OCI-LY3 (cell line): ENCODE measurements at regions not wholly inside any gene's neighbourhood (a gene's known extent, or its start where the extent isn't known, plus 50 kb on each side); places are given as distances from the start of the nearest gene placed in this dataset.

Source experiments
- H2AFZ ChIP-seq: fragments of 200-600, 300-600 bp; shearing (Covaris generic); 2 replicates; pipeline ENCODE4 v1.6.0; 2014; ENCODE audit warnings: antibody characterized with exemption, low read depth, low read length
- H3K27ac ChIP-seq: fragments of 200-600, 300-600 bp; sonication (generic); 2 replicates; pipeline ENCODE4 v1.5.1; 2014; ENCODE audit warnings: mild to moderate bottlenecking, low read length, moderate library complexity, mixed read lengths
- H3K27me3 ChIP-seq: fragments of 200-600, 300-600 bp; sonication (generic); 2 replicates; pipeline ENCODE4 v1.6.1; 2014; ENCODE audit warnings: low read depth, low read length, mixed read lengths
- H3K36me3 ChIP-seq: fragments of 200-600, 300-600 bp; sonication (generic); replicated peaks from 2 replicates; pipeline ENCODE3; 2014; ENCODE audit warnings: low read depth, low read length, mixed read lengths
- H3K4me1 ChIP-seq: fragments of 300-600, 200-600 bp; sonication (generic); 2 replicates; pipeline ENCODE4 v1.6.1; 2014; ENCODE audit warnings: low read length, mixed read lengths
- H3K4me2 ChIP-seq: fragments of 200-600, 300-600 bp; sonication (generic); 2 replicates; pipeline ENCODE4 v1.6.1; 2014; ENCODE audit warnings: low read length, mixed read lengths
- H3K4me3 ChIP-seq: fragments of 300-600, 200-600 bp; sonication (generic); 2 replicates; pipeline ENCODE4 v1.5.1; 2014; ENCODE audit warnings: antibody characterized with exemption, mild to moderate bottlenecking, low read length, moderate library complexity
- H3K79me2 ChIP-seq: fragments of 300-600, 200-600 bp; shearing (Covaris generic); 2 replicates; pipeline ENCODE4 v1.6.1; 2014; ENCODE audit warnings: mild to moderate bottlenecking, low read length, mixed read lengths
- H3K9ac ChIP-seq: fragments of 300-600, 200-600 bp; shearing (Covaris generic); 2 replicates; pipeline ENCODE4 v1.6.0; 2014; ENCODE audit warnings: mild to moderate bottlenecking, low read length, moderate library complexity
- H3K9me3 ChIP-seq: fragments of 200-600, 300-600 bp; shearing (Covaris generic); 2 replicates; pipeline ENCODE4 v1.6.1; 2014; ENCODE audit warnings: low read length, mixed read lengths; ENCODE audit not compliant: insufficient read depth
- H4K20me1 ChIP-seq: fragments of 200-600, 300-600 bp; sonication (generic); 2 replicates; pipeline ENCODE4 v1.6.1; 2016; ENCODE audit warnings: low read length, mixed read lengths; ENCODE audit not compliant: insufficient read depth
- EZH2phosphoT487 ChIP-seq: fragments of 200-600 bp; shearing (Covaris generic); IDR thresholded peaks from 2 replicates; pipeline ENCODE4 v1.6.1; 2018; ENCODE audit warnings: antibody characterized with exemption, mixed run types, low read depth
- TF ChIP-seq, protein P1 (sequence below): fragments of 200-600, 300-600 bp; sonication (generic); IDR thresholded peaks from 2 replicates; pipeline ENCODE4 v1.5.1; 2014; ENCODE audit warnings: antibody characterized with exemption, low read length, low read depth

DNA sequence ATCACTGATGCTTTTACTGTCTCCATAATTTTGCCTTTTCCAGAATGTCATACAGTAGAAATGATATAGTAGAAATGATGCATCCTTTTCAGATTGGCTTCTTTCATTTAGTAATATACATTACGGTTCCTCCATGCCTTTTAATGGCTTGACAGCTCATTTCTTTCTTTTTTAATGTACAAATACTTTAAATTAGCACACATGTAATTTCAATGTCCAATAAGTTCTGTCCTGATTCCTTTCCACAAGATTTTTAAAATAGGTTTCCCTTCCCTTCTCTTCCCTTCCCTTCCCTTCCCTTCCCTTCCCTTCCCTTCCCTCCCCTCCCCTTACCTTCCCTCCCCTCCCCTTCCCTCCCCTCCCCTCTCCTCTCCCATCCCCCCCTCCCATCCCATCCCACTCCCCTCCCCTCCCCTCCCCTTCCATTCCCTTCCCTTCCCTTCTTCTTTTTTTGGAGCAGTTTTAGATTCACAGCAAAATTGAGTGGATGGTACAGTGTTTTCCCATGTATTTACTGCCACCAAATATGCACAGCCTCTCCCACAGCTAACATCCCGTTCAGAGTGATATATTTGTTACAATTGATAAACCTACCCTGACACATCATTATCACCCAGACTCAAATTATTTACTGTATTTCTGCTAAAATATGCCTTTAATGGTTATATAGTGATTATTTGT, 398.8 kb downstream of the RNF144B start:
- no peak overlapping the region for H3K4me2 ChIP-seq
- TF ChIP-seq, protein P1, sequence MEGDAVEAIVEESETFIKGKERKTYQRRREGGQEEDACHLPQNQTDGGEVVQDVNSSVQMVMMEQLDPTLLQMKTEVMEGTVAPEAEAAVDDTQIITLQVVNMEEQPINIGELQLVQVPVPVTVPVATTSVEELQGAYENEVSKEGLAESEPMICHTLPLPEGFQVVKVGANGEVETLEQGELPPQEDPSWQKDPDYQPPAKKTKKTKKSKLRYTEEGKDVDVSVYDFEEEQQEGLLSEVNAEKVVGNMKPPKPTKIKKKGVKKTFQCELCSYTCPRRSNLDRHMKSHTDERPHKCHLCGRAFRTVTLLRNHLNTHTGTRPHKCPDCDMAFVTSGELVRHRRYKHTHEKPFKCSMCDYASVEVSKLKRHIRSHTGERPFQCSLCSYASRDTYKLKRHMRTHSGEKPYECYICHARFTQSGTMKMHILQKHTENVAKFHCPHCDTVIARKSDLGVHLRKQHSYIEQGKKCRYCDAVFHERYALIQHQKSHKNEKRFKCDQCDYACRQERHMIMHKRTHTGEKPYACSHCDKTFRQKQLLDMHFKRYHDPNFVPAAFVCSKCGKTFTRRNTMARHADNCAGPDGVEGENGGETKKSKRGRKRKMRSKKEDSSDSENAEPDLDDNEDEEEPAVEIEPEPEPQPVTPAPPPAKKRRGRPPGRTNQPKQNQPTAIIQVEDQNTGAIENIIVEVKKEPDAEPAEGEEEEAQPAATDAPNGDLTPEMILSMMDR: no peak
- no peak for TF ChIP-seq EZH2phosphoT487

DNA sequence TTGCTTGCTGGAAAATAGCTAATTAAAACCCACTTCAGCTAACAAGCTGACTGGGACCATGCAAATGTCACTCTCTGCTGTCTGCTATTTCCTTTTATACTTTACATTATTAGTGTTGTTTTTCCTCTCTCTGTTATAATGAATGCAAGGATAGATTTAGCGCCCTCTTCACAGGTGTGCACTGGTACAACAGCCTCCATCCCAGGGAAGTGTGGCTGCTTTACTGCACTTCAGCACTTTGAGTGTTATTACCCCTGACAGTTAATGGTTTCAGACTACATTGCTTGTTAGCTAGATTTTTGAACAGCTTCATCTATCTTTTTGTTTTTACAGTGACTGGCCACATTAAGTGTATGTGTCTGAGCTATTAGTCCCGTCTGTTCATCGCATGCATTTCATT, 405.7 kb downstream of the RNF144B start:
- no peak overlapping the region for H3K27ac ChIP-seq
- H3K4me3 ChIP-seq: no peak overlapping the region
- no peaks in the 10 kb centered on the region for H3K79me2 ChIP-seq
- no peaks in the 10 kb centered on the region for H4K20me1 ChIP-seq
- no peak overlapping the region for H3K4me2 ChIP-seq
- H3K36me3 ChIP-seq: no peaks in the 10 kb centered on the region
- no peak overlapping the region for H2AFZ ChIP-seq
- no peak for TF ChIP-seq EZH2phosphoT487
- TF ChIP-seq, protein P1: no peak
- H3K27me3 ChIP-seq: no peaks in the 10 kb centered on the region
- H3K9ac ChIP-seq: no peak overlapping the region
- H3K9me3 ChIP-seq: no peaks in the 10 kb centered on the region
- no peaks in the 10 kb centered on the region for H3K4me1 ChIP-seq

More for the DNA sequence above, 398.8 kb downstream of the RNF144B start:
- Histone ChIP-seq H3K4me3 (no peak overlapping the region), H3K9me3 (no peaks in the 10 kb centered on the region), H3K27me3 (no peaks in the 10 kb centered on the region), H3K9ac (no peak overlapping the region), H4K20me1 (no peaks in the 10 kb centered on the region), H3K79me2 (no peaks in the 10 kb centered on the region), H3K4me1 (no peaks in the 10 kb centered on the region), H2AFZ (no peak overlapping the region), H3K36me3 (no peaks in the 10 kb centered on the region), H3K27ac (no peak overlapping the region)

DNA sequence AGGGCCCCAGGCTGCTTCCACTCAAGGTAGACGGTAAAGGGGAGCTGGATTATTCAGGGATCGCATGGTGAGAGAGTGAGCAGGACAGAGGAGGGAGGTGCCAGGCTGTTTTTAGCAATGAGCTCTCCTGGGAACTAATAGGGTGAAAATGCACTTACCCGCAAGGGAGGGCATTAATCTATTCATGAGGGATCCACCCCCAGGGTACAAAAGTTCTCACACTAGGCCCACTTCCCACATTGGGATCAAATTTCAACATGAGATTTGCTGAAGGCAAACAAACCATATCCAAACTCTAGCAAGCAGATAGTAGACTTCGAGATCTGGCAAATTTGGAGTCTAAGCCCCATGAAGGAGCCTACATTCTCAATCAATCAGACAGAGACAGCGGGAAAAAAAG, 408.6 kb downstream of the RNF144B start:
- H3K4me2 ChIP-seq: no peak overlapping the region
- TF ChIP-seq, protein P1: no peak
- no peak for TF ChIP-seq EZH2phosphoT487
- no peaks in the 10 kb centered on the region for H3K9me3 ChIP-seq
- no peaks in the 10 kb centered on the region for H3K36me3 ChIP-seq
- H4K20me1 ChIP-seq: no peaks in the 10 kb centered on the region
- H2AFZ ChIP-seq: no peak overlapping the region
- H3K27me3 ChIP-seq: no peaks in the 10 kb centered on the region
- H3K79me2 ChIP-seq: no peaks in the 10 kb centered on the region
- no peak overlapping the region for H3K27ac ChIP-seq
- H3K9ac ChIP-seq: no peak overlapping the region
- H3K4me1 ChIP-seq: no peaks in the 10 kb centered on the region
- H3K4me3 ChIP-seq: no peak overlapping the region

DNA sequence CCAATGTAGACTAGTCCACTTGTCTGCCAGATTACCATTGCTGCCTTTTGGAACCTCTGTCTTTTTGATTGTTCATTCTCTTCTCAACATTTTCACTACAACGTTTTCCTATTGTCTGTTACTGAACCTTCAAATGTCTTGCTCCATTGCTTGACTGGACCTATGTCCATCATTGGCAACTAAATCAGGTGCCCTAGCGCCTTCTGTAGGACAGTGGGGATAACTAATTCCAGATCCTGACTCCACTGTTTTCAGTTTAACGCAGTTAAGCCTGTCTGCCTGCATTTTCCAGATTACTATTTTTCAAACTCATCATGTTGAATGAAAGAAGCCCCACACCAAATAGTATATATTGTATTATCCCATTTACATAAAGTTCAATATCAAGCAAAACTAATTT, 433.6 kb downstream of the RNF144B start:
- no peak for TF ChIP-seq EZH2phosphoT487
- TF ChIP-seq, protein P1: no peak
- Histone ChIP-seq H3K4me3 (no peak overlapping the region), H2AFZ (no peak overlapping the region), H3K4me2 (no peak overlapping the region), H3K36me3 (no peaks in the 10 kb centered on the region), H3K27me3 (no peaks in the 10 kb centered on the region), H3K27ac (no peak overlapping the region), H3K9me3 (peaks cover 10% of the 10 kb centered on the region; the same call in 1 of the 2 replicates), H4K20me1 (no peaks in the 10 kb centered on the region), H3K9ac (no peak overlapping the region), H3K4me1 (no peaks in the 10 kb centered on the region), H3K79me2 (no peaks in the 10 kb centered on the region)
